NCI-H146 (cell line): ENCODE measurements at regions not wholly inside any gene's neighbourhood (a gene's known extent, or its start where the extent isn't known, plus 50 kb on each side); places are given as distances from the start of the nearest gene placed in this dataset.

Experiments used
- DNase-seq: peaks from one replicate; lab custom pipeline; 2025; lab: John Stamatoyannopoulos, UW

DNA sequence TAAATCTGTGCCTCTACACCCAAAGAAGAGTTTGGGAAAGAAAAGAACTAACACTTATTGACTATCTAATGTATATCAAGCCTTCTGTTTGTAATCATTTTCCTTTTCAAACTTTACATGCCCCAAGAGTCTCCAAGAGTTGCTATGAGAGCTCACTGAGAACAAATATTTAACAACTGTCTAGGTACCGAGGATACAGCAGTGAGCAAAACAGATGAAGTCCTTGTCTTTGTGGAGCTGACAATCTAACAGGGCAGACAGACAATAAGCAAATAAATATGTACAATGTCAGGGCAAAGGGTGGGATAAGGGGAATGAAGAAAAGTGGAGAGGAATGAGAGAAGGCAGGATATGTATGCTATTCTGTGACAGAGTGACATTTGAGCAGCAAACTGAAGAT, 64.8 kb upstream of the KSR1 start:
- no peak for DNase-seq

GRCh38 chr17:27396045-27396444, 60.2 kb upstream of the KSR1 start:
- no peak for DNase-seq

- DNase-seq = no peak
Measured at GRCh38 chr17:27396941-27397340, 59.3 kb upstream of the KSR1 start.

GRCh38 chr17:27398691-27399090, 57.6 kb upstream of the KSR1 start:
- DNase-seq = no peak

- no peak for DNase-seq
Measured at GRCh38 chr17:27400991-27401390, 55.3 kb upstream of the KSR1 start.

DNA sequence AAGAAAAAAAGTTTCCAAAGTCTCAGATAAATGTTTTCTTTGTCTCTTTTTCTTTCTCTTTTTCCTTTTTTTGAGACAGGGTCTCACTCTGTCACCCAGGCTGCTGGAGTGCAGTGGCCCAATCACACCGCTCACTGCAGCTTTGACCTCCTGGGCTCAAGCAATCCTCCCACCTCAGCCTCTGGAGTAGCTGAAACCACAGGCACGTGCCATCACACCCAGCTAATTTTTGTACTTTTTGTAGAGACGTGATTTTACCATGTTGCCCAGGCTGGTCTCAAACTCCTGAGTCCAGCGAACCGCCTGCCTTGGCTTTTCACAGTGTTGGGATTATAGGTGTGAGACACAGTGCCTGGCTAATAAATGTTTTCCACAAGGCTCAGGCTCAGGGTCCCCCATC, 53.3 kb upstream of the KSR1 start:
- DNase-seq = no peak

GRCh38 chr17:27403480-27404005, 52.7 kb upstream of the KSR1 start:
- no peak for DNase-seq

DNA sequence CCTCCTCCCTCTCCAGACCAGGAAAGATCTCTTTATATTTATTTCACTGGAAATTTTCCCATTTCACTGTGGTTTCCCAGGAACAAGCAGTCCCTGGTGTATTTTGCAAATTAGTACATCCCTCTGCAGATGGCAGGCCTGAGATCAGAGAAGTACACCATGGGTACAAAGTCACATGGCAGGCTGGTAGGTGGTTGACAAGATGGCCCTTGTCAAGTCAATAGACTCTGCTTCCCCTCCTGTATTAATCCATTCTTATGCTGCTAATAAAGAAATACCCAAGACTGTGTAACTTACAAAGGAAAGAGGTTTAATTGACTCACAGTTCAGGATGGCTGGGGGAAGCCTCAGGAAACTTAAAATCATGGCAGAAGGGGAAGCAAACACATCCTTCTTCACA, 51.6 kb upstream of the KSR1 start:
- DNase-seq = no peak
